ENCODE measurements at regions not wholly inside any gene's neighbourhood (a gene's known extent, or its start where the extent isn't known, plus 50 kb on each side); places are given as distances from the start of the nearest gene placed in this dataset.
"Not testable (repeated sequence)": the region's sequence is repeated elsewhere in the genome, so short reads cannot be mapped to it uniquely, and the experiment has no call there.

DNA sequence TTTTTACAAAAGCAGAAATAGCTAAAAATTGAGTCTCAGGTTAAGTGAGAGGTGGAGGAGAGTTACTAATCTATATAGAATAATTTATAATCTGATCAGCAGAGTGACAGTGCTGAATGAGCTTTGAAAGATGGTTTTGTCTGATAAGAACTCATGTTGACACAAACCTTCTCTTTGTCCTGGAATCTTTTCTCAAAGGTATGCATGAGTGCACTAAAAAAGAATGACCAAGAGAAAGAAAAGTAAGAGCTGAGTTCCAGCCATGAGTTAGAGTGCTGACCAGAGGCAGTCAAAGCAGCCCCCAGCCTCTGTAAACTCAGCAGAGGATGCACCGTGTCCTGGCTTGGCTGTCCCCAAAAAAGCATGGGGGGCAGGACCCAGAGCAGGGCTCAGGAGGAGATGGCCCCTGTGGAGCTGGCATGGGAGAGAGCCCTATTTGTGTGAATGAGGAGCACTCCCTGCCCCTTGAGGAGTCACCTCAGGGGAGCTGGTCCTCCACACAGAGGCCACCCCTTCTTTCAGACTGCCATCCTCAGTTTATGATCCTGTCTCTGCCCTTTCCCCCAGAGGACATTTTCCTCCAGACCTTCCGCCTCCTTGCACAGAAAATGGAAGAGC is 129.8 kb downstream of the SEC23A start:
- DNase-seq = no peak

DNA sequence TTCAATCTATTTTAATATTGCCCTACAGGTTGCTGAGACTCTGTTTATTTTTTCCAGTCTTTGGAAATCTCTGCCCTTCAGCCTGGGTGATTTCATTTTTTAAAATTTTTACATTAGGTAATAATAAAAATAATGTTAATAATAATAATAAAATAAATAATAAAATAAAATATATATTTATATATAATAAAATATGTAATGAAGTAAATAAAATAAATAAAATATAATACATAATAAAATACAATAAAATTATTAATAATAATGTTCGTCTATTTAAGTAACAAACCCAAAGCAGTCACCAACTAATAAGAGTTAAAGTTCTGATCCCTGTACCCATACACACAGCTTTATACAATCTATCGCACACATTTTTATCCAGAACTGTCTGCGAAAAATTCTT is 130.5 kb downstream of the SEC23A start:
- DNase-seq = no peak

DNA sequence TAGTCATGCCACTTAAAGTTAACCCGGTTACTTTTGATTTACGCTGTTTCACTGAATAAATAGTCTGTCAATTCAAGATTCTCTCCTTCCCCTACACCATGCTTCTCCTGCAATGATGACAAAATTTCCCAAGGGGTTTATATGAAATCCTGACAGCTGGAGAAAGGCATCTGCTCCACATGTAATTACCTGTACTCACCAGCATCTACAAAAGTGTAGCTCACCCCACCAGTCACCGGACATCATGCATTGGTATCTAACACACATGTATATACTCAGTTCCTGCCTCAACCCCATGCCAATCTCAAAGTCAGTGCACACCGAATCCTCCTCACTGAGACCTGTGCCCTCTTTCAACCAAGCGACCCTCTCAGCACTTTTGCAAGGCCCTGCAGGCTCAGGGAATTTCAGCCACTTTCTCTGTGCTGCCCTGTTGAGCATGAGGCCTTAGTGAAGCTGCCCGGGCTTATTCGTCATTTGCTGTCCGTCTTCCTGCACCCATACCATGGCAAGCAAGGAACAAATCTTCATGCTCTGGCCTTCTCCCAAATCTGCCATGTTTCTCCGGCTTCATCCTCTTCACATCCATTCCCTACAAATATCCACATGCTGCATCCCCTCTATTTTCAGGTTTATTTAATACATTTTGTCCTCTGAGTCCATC is 131.6 kb downstream of the SEC23A start:
- DNase-seq = no peak

DNA sequence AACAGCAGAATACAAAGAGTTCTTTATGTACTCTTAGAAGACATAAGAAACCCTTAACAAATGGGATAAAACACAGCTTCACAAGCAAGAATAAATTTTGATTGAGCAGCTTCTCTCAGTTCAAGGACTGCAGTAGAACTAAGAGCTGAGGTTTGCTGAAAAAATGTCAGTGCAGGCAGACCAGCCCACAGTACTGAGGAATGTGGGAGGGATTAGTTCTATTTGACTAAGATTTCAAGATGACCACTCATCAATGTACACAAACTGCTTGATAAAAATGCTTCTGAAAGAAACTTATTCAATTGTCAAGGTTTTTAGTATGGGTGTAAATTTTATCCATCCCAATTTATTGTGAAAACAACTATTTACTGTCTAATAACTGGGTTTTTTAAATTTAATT is 138.4 kb downstream of the SEC23A start:
- no peak for DNase-seq

DNA sequence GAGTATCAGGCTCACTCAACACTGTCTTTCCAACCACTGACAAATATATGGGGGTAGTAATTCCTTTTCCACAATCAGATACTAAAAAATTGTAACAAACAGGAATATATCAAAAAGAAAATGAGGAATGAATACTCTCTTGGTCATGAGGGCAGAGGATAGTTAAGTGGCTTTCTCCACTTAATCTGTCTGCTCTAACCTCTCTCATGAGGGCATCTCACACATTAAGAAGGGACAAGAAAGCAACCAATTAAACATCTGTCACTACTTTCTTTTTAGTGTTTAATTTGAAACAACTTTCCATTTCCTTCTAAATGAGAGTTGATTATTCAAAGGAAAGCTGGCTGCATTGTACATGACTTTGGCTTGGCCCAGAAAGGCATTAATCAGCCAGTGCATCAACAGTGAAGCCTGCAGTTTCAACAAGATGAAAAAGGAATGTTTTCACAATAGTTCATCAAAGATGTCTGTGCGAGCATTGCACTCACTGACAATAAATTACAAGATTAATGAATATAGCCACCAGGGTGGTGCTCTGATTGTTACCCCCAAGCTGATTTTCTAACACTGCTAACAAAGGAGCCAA is 142.0 kb downstream of the SEC23A start:
- no peak for DNase-seq

DNA sequence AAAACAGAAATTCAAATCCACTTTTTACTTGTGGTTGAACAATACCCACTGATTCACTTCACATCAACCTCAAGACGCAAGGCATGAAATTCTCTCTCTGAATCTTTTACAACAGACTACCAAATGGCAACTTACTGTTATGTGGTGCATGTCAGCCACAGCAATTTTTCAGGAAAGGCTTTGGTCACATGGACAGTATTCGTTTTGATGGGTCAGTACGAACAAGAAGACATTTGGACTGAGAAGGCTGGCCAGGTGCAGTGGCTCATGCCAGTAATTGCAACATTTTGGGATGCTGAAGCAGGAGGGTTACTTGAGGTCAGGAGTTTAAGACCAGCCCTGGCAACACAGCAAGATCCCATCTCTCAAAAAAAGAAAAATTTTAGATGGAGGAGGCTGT is 144.0 kb downstream of the SEC23A start:
- no peak for DNase-seq

DNA sequence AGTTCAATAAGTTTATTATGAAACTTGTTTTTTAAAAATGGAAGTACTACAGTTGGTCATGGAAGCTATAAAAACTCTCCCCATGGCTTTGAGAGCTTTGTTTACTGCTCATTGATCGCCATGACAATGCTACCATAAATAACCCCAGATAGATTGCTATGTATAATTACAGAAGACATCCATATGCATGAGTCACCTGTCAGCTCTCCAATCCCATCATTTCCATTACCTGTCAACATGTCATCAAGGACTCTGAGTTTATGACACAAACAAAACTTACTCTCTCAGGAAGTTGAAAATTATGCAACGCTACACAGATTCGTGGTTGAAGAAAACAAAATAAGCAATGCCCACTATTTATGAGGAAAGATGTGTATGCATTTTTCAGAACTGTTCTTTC is 144.4 kb downstream of the SEC23A start:
- no peak for DNase-seq

DNA sequence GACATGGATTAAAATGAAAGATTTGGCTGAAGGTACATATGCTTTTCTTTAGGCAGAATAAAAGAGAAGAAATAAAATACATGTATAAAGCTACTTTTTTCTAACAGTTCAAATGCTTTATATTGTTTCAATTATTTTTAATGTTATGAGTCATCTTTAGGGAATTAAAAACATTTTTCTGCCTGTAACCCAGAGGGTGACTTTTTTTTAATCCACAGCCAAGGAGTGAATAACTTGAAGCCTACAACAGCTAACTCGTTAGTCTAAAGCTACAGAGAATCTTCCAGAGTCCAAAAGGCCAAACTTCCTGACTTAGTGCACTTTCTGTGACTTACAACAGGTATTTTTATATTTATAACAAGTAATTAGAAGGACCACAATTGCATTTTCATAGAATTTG is 151.6 kb downstream of the SEC23A start:
- no peak for DNase-seq

DNA sequence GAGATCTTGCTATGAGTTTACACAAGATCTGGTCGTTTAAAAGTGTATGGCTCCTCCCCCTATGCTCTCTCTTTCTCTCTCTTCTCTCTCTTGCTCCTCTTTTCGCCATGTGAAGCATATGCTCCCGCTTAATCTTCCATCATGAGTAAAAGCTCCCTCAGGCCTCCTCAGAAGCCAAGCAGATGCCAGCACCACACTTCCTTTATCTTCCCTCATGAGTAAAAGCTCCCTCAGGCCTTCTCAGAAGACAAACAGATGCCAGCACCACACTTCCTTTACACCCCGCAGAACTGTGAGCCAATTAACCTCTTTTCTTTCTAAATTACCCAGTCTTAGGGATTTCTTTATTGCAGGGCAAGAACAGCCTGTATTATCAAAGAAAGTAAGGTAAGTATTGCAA is 152.4 kb downstream of the SEC23A start:
- DNase-seq = no peak

DNA sequence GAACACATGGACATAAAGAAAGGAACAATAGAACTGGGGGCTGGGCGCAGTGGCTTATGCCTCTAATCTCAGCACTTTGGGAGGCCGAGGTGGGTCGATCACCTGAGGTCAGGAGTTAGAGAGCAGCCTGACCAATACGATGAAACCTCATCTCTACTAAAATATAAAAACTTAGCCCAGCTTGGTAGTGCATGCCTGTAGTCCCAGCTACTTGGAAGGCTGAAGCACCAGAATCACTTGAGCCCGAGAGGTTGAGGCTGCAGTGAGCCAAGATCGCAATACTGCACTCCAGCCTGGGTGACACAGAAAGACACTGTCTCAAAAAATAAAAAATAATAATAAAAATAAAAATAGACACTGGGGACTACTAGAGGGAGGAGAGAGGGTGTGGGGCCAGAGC is 154.5 kb downstream of the SEC23A start:
- no peak for DNase-seq

DNA sequence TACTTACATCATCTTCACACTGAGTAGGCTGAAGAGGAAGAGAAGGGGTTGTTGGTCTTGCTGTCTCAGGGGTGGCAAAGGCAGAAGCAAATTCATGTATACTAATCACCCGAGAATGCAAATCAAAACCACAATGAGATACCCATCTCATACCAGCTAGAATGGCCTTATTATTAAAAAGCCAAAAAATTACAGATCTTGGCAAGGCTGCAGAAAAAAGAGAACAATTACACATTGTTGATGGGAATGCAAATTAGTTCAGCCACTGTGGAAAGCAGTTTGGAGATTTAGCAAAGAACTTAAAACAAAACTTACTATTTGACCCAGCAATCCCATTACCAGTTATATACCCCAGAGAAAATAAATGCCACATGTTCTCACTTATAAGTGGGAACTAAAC is 154.9 kb downstream of the SEC23A start:
- no peak for DNase-seq

DNA sequence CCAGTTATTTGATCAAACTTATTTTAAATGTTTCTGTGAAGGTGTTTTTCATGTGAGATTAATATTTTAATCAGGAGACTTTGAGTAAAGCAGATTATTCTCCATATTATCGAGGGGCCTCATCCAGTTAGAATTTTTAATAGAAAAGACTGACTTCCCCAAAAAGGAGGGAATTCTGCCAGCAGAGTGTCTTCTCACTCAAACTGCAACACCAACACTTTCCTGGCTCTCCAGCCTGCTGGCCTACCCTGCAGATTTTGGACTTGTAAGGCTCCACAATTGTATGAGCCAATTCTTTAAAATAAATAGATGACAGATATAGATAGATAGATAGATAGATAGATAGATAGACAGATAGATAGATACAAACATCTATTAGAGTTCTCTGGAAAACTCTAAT is 155.7 kb downstream of the SEC23A start:
- no peak for DNase-seq

DNA sequence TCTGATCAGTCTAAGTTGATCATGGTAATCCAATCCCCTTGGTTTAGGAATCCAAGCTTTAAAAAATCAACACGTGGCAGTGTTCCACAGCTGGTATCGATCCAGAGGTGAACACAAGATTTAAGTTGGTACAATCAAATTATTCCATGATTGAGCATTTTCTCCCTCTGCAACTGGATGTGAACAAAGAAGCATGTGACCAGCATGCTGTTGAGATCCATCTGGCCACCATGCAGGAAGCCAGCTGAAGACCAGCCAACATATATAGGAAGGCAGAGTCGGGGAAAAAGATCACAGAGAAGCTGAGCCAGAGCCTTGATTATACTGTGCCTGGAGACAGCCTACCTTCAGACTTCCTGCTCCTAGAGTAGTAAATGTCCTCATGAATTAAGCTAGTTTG is 158.3 kb downstream of the SEC23A start:
- DNase-seq = no peak

DNA sequence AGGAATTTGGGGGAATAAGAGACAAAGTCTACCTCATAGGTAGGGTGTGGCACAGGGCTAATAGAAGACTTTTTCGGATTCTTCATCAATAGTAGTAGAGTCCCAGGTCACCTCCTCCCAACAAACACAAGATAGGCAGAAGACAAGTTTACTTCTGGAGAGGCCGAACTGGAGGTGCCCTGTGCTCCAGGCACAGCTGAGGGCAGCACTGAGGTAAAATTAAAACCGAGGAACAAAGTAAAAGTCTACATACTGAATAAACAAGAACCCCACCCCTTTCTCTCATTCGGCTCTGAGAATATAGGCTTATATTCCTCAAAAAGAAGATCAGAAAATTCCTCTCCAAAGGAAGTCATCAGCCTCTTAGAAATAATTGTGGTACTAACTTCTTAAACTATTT is 161.5 kb downstream of the SEC23A start:
- no peak for DNase-seq

DNA sequence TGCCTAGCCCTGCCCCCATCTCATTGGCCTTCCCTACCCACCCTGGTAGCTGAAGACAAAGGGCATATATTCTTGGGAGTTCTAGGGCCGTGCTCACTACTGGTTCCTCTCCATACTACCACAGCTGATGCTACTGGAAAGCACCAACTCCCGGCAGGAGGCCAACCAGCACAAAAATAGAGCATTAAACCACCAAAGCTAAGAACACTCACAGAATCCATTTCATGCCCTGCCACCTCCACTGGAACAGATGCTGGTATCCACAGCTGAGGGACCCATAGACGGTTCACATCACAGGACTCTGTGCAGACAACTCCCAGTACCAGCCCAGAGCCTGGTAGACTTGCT is 170.4 kb downstream of the SEC23A start:
- DNase-seq = not testable (repeated sequence)

DNA sequence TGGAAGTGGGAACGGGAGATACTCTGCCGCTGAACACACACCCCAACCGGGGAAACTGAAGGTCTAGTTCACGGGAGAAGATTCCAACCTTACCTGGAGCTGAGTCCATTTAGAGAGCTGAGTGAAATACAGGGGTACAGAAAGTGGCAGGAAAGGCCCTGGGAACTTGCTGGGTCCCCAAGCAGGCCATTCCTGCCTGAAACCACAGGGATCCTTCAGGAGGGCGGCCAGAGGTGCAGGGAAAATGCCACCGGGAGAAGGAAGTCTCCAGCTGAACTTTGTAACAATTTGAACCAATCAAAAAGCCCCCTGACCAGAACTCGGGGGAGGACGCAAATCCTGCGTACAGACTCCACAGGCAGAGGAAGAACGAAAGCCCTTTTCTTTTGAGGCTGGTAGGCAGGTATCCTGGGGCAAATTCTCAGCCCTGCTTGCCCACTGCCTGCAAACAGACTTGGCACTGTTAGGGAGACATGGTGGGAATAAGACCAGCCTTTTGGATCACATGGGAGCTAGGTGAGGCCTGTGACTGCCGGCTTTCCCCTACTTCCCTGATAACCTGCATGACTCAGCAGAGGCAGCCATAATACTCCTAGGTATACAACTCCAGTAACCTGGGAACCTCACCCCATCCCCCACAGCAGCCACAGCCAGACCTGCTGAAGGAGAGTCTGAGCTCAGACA is 170.9 kb downstream of the SEC23A start:
- no peak for DNase-seq

DNA sequence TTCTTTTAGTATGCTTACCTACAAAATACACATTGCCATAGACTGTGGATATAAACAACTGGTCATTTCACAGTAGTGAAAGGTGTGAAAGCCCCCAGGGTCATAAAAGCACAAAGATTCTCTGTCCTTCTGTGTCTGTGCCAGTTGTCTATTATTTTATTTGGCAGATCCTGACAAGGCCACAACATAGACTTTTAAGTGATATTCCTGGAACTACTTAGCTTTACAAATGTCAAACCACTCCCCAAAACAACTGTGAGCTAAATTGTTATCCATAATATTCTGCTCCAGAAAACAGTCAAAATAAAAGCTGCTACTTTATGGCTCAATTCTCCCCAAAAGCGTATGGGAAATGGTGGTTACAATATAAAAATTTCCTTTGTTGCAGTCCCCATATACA is 172.1 kb downstream of the SEC23A start:
- DNase-seq = no peak

DNA sequence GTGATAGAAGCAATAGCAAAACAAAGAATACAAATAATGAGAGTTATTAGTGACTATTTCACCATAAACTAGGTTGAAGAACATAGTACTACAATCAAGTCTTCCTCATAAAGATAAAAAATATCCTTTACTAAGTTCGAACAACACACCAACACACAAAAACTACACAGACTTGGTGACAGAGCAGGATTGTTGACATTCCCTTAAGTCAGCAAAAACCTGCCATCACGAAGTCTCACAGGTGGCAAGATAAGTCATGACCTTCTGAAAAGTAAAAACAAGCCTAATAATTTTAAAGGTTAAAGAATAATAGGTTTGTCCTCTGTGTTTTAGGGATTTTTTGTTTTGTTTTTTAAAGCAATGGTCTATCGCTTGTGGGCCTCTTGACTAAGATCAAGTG is 173.0 kb downstream of the SEC23A start:
- DNase-seq = no peak

DNA sequence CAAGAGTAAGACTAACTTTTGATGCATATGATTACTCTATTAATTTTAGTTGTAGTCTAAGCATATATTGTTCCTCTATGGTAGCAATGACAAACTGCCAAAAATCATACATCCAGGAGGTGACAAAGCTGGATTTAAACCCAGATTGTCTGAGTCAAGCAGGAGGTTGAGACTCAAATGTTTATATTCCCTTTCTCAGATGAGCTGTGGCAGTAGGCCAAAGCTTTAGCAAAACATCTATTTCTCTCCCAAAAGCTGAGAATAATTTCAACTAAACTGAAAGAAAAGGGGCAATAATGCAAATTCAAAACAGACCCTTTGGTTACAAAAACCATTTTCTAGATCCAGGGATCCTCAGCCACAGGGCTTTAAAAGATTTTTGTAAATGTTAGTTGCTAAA is 173.6 kb downstream of the SEC23A start:
- no peak for DNase-seq

DNA sequence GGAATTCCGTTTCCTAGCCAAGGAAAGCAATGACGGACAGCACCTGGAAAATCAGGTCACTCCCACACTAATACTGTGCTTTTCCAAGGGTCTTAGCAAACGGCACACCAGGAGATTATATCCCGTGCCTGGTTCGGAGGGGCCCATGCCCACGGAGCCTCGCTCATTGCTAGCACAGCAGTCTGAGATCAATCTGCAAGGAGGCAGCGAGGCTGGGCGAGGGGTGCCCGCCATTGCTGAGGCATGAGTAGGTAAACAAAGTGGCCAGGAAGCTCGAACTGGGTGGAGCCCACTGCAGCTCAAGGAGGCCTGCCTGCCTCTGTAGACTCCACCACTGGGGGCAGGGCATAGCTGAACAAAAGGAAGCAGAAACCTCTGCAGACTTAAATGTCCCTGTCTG is 181.1 kb downstream of the SEC23A start:
- not testable (repeated sequence) for DNase-seq

DNA sequence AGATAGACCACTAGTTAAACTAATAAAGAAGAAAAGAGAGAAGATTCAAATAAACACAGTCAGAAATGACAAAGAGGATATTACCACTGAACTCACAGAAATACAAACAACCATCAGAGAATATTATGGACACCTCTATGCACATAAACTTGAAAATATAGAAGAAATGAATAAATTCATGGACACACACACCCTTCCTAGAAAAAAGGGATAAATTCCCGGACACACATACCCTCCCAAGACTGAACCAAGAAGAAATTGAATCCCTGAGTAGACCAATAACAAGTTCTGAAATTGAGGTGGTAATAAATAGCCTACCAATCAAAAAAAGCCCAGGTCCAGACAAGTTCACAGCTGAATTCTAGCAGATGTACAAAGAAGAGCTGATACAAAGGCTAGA is 187.9 kb downstream of the SEC23A start:
- no peak for DNase-seq

DNA sequence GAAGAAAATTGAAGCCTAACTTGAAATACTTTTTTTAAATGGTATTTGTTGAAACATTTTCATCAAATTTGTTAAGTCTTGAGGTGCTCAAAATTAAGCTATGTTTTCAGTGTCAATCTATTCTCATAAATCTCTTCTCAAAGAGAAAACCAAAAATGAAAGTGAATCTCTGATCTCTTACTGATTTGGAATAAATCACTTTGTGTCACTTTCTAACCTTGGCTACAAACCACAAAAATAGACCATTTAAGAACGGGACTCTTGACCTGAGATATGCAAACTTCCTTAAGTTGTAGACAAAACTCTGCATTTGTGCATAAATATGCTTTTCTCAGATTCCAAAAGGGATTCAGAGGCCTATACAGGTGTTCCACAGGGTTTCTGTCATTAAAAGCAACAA is 192.9 kb downstream of the SEC23A start:
- DNase-seq = no peak

DNA sequence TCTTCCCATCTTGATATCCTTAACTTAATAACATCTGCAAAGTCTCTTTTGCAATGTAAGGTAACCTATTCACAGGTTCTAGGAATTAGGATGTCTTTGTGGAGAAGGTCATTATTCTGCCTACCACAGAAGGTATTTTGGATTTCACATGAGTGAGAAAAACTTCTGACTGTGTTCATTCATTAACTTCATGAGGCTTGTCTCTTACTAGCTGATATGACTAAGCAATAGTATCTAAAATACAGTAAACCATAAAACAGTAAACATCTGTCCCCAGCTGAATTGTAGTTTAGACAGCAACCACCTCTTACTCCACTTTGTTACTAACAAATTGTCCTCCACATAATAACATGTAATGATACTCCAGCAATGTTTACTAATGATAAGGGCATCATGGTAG is 198.1 kb downstream of the SEC23A start:
- no peak for DNase-seq

DNA sequence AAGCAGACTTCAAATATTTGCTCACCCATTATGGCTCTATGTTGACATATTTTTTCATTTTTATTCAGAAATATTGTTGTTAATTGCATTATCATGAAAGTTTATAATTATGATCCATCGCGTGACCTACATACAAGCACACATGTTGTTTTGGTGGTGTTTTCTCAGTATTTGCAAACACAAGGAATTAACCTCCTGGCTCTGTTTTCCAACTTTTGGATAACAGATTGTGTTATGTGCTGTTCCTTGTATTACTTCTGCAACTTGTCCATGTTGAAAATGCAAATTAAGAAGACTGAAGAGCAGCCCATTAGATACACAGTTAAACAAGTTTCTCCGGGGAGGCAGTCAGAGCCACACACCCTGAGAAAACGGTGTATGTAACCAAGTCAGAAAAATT is 201.2 kb downstream of the SEC23A start:
- DNase-seq = no peak

All from NCI-H1417 treated with DMSO at 0.1 percent for 48 hours (cell line).